Breast epithelium (tissue), 4 donors: ENCODE measurements at regions not wholly inside any gene's neighbourhood (a gene's known extent, or its start where the extent isn't known, plus 50 kb on each side); places are given as distances from the start of the nearest gene placed in this dataset.

Experiments used
- DNase-seq, 2 donors: peaks; one replicate each; pipeline ENCODE4 v3.0.0-alpha.2; 2019; ENCODE audit warnings: low spot score in 2 of 2
- H3K27ac ChIP-seq, 2 donors: fragments of 200-600 bp; sonication (generic) in 1 of 2; one replicate each; pipeline ENCODE4 v1.5.1; 2016 to 2019; ENCODE audit warnings: mild to moderate bottlenecking in 1 of 2
- H3K27me3 ChIP-seq, 2 donors: fragments of 200-600 bp; sonication (generic) in 1 of 2; one replicate each; pipeline versions ENCODE4 v1.5.1 to v1.6.0; 2017 to 2019; ENCODE audit warnings: control low read depth in 1 of 2, mild to moderate bottlenecking in 1 of 2
- H3K36me3 ChIP-seq: fragments of 200-600 bp; one replicate; pipeline ENCODE4 v1.5.1; 2019
- H3K4me1 ChIP-seq, 2 donors: fragments of 200-600 bp; sonication (generic); one replicate each; pipeline ENCODE4 v1.5.1; 2016 to 2019; ENCODE audit warnings: control low read depth in 1 of 2
- H3K4me3 ChIP-seq, 3 donors: fragments of 200-600 bp; sonication (generic); 1 replicate in 2 of 3; 2 replicates in 1 of 3; pipeline ENCODE4 v1.5.1; 2016 to 2019; ENCODE audit warnings: mild to moderate bottlenecking in 3 of 3, moderate library complexity in 2 of 3
- H3K9me3 ChIP-seq, 2 donors: fragments of 200-600 bp; sonication (generic) in 1 of 2; one replicate each; pipeline ENCODE4 v1.5.1; 2016 to 2019; ENCODE audit warnings: control low read depth in 1 of 2
- CTCF ChIP-seq, 3 donors: fragments of 450-650 bp; IDR thresholded peaks; one replicate each; pipeline ENCODE4 v1.5.1; 2016 to 2017; ENCODE audit warnings: antibody characterized with exemption in 3 of 3, mild to moderate bottlenecking in 3 of 3, moderate library complexity in 3 of 3
- POLR2A ChIP-seq: fragments of 450-650 bp; IDR thresholded peaks from one replicate; pipeline ENCODE4 v1.6.1; 2016; ENCODE audit warnings: antibody characterized with exemption, mild to moderate bottlenecking, moderate library complexity
- POLR2AphosphoS5 ChIP-seq, 3 donors: sonication (generic); formaldehyde crosslinking; IDR thresholded peaks; one replicate each; pipeline ENCODE4 v1.6.1; 2017; ENCODE audit warnings: antibody characterized with exemption in 3 of 3
- intact Hi-C: fragments of 100-400 bp; cut with DNase I; formaldehyde crosslinking; loops from one replicate; pipeline ENCODE4 v1.15.1; 2023; ENCODE audit warnings: low total_unique reads

- intact Hi-C loops: no loop called here
- Histone ChIP-seq H3K27me3 (no peaks in the 10 kb centered on the region), H3K27ac (no peak overlapping the region), H3K36me3 (no peaks in the 10 kb centered on the region), H3K9me3 (no peaks in the 10 kb centered on the region), H3K4me1 (no peaks in the 10 kb centered on the region), H3K4me3 (no peak overlapping the region)
- DNase-seq: no peak
- no peak for TF ChIP-seq CTCF (IDR thresholded peaks at IDR 0.05)
- no peak for TF ChIP-seq POLR2A
These were observed 163.8 kb upstream of the MEX3C start for GRCh38 chr18:51361130-51361860.

DNA sequence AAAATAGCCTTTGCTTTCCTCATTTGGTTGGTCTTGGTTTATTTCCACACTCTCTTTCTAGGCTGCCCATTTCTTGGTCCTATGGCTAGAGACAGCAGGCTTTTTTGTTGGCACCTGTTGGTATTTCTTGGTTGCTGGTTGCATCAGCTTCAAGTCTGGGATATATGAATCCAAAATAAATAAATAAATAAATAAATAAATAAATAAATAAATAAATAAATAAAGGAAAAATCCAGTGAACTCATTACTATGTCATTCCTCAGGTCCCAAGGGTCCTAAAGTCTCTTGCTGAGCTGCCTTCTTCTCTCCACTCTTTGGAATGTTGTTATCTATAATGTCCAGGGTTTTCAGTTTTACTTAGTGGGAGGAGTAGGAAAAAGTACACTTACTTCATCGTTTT lies 165.9 kb upstream of the MEX3C start:
- no peak for DNase-seq
- intact Hi-C loops: no loop called here

DNA sequence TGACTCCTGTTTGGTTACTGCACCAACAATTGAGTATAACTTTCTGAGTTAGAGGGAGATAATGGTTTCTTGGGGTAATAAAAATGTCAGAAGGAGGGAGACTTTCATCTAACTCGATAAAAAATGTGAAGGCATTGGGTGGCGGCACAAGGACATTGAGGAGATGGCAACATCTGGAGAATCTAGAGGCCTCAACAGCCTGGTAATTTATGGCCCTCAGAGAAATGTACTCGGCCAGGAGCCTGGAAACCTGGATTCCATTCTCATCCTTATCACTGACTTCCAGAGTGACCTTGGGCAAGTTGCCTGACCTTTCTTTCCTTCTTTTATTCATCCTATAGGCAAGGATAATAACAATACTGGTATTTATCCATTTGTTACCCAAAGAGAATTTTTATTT lies 173.5 kb upstream of the MEX3C start:
- Histone ChIP-seq H3K4me3 (no peak overlapping the region), H3K27ac (no peak overlapping the region), H3K36me3 (no peaks in the 10 kb centered on the region), H3K9me3 (no peaks in the 10 kb centered on the region), H3K27me3 (no peaks in the 10 kb centered on the region), H3K4me1 (no peaks in the 10 kb centered on the region)
- DNase-seq: no peak
- intact Hi-C loops: no loop called here
- no peak for TF ChIP-seq POLR2A
- TF ChIP-seq POLR2AphosphoS5 (IDR thresholded peaks at IDR 0.05): no peak
- TF ChIP-seq CTCF (IDR thresholded peaks at IDR 0.05): no peak

More for the DNA sequence above, 165.9 kb upstream of the MEX3C start:
- H3K4me3 ChIP-seq: no peak overlapping the region
- no peak overlapping the region for H3K27ac ChIP-seq
- H3K27me3 ChIP-seq: no peaks in the 10 kb centered on the region
- H3K9me3 ChIP-seq: no peaks in the 10 kb centered on the region
- TF ChIP-seq CTCF (IDR thresholded peaks at IDR 0.05) (no peak), POLR2A (no peak), POLR2AphosphoS5 (IDR thresholded peaks at IDR 0.05) (no peak)
- no peaks in the 10 kb centered on the region for H3K36me3 ChIP-seq
- no peaks in the 10 kb centered on the region for H3K4me1 ChIP-seq

GRCh38 chr18:51371929-51372328 lies 174.4 kb upstream of the MEX3C start:
- Histone ChIP-seq H3K27me3 (no peaks in the 10 kb centered on the region), H3K4me3 (no peak overlapping the region), H3K4me1 (no peaks in the 10 kb centered on the region), H3K27ac (no peak overlapping the region), H3K36me3 (no peaks in the 10 kb centered on the region), H3K9me3 (no peaks in the 10 kb centered on the region)
- TF ChIP-seq POLR2A: no peak
- no peak for TF ChIP-seq POLR2AphosphoS5 (IDR thresholded peaks at IDR 0.05)
- no peak for TF ChIP-seq CTCF (IDR thresholded peaks at IDR 0.05)
- no peak for DNase-seq
- intact Hi-C loops: no loop called here

DNA sequence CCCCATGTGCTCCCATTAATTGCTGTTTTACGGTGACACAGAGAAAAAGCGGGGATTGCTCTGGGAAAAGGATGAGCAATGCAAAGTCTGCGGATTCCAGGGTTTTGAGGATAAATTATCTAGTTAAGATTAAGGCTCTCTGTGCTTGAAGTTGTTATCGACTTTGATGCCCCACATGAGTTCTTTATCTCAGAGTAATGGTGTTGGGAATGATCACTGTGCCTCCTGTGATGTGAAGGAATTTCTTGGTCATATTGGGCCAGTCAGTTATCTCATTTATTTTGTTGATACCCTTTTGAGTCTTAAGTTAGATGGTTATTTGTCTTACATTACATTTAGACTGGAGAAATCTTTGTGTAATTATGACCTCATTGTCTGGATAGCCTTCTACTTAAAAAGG lies 184.6 kb upstream of the MEX3C start:
- TF ChIP-seq POLR2A: no peak
- no peak for TF ChIP-seq CTCF (IDR thresholded peaks at IDR 0.05)
- no peak for TF ChIP-seq POLR2AphosphoS5 (IDR thresholded peaks at IDR 0.05)
- intact Hi-C loops: no loop called here
- Histone ChIP-seq H3K4me3 (no peak overlapping the region), H3K27me3 (no peaks in the 10 kb centered on the region), H3K27ac (no peak overlapping the region), H3K4me1 (no peaks in the 10 kb centered on the region), H3K36me3 (no peaks in the 10 kb centered on the region), H3K9me3 (no peaks in the 10 kb centered on the region)
- no peak for DNase-seq
